HG03342 (cell line): ENCODE measurements at regions not wholly inside any gene's neighbourhood (a gene's known extent, or its start where the extent isn't known, plus 50 kb on each side); places are given as distances from the start of the nearest gene placed in this dataset.
A peak's percentile ranks its signal among the peaks of the same experiment; 100 is the strongest.
"Not testable (repeated sequence)": the region's sequence is repeated elsewhere in the genome, so short reads cannot be mapped to it uniquely, and the experiment has no call there.

Source experiments
- ATAC-seq: cut with Tn5 transposase; IDR thresholded peaks from one replicate; pipeline ENCODE4 v1.9.1; 2021; ENCODE audit warnings: mild to moderate bottlenecking, moderate library complexity; ENCODE audit not compliant: unreplicated experiment

- ATAC-seq = peak; percentile 98
These were observed 253.6 kb downstream of the CBLL2 start for GRCh38 chrX:22526339-22526738.

DNA sequence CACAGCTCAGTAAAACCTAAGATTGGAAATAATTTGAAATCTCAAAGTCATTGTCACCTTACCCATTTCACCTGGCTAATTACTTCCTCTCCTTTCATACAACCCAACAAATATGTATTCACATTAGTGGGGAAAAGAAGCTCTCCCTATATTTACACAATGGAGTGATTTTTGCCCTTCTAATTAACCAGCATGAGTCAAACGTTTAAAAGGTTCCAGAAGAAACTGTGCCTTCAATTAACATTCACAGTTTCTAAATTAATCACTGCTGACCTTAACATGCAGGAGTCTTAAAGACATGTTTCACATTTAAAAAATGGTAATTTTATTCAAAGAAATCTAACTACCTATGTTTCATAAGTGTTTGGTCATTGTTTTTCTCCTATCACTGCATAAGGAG lies 254.6 kb downstream of the CBLL2 start:
- ATAC-seq = no peak

- ATAC-seq = no peak
These were observed 261.2 kb downstream of the CBLL2 start for GRCh38 chrX:22533898-22534297.

DNA sequence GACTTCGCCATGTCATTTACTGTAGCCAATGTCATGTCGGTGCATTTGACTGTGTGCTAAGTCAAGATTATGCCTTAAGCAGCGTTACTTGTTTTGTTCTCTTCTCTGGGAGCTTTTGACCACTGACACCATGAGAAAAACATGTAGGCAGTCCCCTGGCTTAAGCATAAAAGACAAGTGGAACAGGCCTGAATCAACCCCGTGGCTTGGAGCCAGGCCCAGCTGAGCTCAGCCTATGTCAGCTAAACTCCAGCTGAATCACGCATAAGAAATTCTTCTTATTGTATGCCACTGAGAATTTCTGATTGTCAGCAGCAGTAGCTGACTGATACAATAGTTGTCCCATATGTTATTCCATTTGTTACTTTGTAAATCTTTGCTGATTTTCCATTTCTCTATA lies 261.9 kb downstream of the CBLL2 start:
- no peak for ATAC-seq

DNA sequence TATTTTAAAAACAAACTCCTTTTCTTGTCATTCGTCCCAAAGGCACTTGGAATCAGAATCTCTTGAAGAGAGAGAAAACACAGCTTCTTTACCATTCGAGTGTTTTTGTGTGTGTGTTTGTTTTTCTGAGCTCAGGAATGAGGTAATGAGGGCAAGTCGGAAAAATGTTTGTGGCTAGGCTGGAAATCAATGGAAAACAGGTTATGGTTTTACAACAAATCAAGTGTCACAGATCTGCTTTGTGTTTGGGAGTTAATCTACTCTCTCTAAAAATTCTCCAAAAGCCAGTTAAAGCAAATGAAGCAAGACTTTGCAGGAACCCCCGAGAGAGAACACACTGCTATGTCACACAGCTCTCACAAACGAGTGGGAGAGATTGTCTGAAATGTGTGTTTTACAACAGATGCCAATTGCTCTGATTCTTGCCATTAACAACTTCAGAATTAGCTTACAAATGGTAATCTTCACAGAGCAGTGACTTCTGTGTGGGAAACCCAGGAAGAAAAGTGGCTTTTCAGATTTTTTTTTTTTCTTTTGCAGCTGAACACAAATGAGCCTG lies 264.1 kb downstream of the CBLL2 start:
- ATAC-seq = no peak

GRCh38 chrX:22538580-22538979 lies 265.9 kb downstream of the CBLL2 start:
- no peak for ATAC-seq

DNA sequence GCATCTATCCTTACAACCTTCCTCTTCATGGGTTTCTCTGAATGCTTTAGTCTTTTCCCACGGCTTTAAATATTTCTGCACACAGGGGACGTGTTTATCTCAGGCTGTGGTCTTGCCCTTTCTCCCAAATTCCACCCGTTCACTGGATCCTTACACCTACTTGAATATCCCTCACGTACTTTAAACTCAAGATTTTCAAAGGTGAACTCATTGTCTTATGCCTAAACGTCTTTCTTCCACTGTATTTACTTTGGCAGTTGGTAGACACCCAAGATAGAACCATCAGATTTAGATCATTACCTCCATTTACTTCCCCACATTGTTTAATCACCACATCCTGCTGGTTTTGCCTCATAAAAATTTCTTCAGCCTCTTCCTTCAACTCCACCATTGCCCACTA lies 269.2 kb downstream of the CBLL2 start:
- no peak for ATAC-seq

DNA sequence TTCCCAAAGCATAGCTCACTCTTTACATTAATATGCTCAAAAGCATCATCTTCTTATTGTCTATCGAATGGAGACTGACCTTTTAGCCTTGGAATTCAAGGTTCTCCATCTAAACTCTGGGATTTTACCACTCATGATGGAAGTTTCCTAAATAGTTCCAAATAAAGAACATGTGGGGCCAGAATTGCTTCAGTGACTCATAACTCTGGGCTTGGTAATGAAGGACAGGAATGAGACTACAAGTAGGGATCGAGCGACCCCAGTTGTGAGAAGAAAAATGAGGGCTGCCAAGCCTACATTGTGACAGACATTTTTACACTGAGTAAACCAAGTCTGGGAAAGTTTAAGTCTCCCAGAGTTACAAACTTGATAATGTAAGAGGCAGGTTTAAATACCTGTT lies 269.9 kb downstream of the CBLL2 start:
- no peak for ATAC-seq

DNA sequence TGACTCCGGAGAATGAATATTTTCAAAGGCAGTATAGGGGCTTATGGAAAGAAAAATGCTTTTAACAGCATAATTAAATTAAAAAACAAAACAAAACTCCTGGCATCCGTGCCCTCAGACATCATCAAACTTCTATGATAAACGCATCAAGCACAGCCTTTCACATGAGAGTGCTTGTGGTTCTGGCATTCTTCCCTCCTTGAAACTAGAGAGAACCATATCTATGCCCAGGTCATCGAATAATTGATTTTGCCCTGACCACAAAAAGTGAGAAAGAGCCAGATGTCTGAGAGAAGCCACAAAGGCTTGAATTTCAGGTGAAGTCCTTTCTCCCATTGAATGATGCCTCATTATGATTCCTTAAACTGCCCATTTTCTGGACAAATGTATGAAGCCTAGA lies 286.8 kb downstream of the CBLL2 start:
- ATAC-seq = no peak

DNA sequence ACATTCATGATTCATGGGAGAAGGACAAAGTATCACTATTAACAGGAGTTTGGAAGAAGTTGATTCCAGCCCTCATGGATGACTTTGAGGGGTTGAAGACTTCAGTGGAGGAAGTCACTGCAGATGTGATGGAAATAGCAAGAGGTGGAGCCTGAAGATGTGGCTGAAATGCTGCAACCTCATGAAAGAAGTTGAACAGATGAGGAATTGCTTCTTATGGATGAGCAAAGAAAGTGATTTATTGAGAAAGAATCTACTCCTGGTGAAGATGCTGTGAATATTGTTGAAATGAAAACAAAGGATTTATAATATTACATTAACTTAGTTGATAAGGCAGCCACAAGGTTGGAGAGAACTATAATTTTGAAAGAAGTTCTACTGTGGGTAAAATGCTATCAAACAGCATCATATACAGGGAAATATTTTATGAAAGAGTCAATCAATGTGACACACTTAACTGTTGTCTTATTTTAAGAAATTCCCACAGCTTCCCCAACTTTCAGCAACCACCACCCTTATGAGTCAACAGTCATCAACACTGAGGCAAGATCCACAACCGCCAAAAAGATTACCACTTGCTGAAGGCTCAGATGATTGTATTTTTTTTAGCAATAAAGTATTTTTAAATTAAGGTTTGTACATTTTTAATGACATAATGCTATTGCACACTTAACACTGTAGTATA lies 302.6 kb downstream of the CBLL2 start:
- no peak for ATAC-seq

- ATAC-seq = no peak
These were observed 304.5 kb downstream of the CBLL2 start for GRCh38 chrX:22577181-22577580.

- peak; percentile 82 for ATAC-seq
These were observed 313.1 kb downstream of the CBLL2 start for GRCh38 chrX:22585831-22586230.

- no peak for ATAC-seq
These were observed 317.1 kb downstream of the CBLL2 start for GRCh38 chrX:22589845-22590244.

DNA sequence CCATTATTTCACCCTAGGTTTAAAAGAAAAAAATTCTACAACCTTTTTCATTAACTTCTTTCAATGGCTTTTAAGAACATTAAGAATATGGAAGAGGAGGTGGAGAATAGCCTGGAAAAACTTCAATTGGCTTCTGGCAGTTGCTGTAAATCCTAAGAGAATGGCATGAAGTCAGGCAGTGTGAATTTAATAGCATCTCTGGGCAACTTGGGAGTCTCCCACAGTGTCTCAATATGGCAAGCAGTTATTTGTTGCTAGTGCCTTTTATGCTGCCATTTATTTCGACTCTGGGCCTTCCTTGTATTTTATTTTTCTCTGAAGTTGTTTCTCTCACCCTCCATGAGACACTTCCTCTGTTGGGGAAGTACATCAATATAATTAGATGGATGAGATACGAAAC lies 322.1 kb downstream of the CBLL2 start:
- no peak for ATAC-seq

DNA sequence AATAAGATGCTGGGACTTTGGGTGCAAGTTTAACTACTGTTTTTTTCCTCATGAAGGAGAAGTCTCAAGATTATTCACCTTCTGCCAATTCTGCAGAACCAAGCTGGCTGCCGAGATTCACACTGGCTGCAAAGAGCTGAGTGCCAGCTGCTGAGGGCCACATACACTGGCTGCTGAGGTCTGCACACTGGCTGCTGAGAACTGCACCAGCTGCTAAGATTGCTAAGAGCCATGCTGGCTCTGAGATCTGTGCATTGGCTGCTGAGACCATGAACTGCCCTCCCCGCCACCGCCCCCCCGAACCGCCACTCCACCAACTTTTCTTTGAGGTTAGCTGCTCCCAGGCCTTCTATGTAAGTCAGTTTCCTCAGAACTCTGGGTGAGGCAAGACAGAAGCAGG lies 330.3 kb downstream of the CBLL2 start:
- ATAC-seq = no peak

- ATAC-seq = not testable (repeated sequence)
These were observed 336.7 kb downstream of the CBLL2 start for GRCh38 chrX:22609452-22609851.

DNA sequence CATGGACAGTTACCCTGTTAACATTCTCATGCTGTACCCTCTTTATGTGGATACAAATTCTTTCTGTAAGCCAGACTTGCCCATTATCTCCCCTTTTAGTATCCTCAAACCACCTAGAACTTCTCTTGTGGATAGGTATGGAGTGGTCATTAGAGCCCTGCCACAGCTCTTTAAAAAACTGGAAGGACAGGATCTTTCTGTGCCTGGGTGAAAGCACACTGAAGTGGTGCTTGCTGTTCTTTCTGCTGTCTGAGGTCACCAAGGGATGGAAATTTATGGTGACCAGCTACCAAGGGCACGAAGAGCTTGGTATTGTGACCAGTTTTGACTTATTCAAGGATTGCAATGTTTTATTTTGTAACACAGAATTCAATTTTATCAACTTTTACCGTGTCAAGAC lies 344.2 kb downstream of the CBLL2 start:
- ATAC-seq = no peak

- ATAC-seq = no peak
These were observed 354.9 kb downstream of the CBLL2 start for GRCh38 chrX:22627576-22627975.

DNA sequence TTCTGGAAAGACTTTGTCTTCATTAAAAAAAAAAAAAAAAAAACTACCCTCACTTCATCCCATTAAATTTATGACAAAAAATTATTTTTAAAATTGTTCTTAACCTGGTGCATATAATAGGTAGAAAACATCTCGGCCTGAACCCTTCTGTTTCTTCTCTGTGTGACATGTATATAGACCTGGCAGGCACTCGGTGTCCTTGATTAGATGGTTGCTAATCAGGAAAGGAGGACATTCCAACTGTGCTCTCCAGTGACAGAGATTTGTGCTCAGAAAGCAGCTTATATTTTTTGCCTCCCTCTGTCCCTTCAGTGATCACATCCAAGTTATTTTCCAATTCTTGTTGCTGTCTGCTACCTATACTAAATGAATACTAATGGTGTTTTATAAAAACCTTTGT lies 355.6 kb downstream of the CBLL2 start:
- ATAC-seq = no peak

- ATAC-seq = no peak
These were observed 356.5 kb downstream of the CBLL2 start for GRCh38 chrX:22629105-22629725.

DNA sequence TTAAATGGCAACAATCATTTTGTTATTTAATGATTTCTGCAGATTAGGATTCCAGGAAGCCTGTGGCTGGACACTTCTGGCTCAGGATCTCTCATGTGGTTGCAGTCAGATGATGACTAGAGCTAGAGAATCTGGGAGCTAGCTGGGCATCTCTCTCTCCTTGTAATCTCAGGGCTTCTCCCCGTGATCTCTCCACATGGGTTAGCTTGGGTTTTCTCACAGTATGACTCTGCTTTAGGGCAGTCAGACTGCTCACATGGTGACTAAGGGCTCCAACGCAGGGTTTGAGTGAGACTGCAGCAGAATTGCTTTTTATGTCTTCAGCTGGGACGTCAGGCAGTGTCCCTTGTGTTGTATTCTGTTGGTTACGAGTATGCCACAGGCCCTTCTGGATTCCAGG lies 361.4 kb downstream of the CBLL2 start:
- no peak for ATAC-seq

- ATAC-seq = no peak
These were observed 362.0 kb downstream of the CBLL2 start for GRCh38 chrX:22634751-22635150.

DNA sequence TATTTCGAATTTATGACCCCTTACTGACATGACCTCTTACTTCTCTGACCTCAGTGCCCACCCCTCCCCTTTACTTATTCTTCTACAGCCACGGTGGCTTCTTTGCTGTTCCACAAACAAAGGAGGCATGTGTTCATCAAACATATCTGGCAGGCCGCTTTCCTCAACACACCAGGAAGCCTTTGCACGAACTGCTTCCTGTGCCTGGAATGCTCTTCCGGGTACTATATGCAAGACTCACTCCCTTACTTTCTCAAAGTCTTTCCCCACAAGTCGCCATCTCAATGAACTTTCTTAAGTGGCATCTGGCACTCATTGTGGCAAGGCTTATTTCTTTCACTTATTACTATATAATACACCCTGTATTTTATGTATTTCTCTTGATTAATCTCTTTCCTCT lies 351.5 kb upstream of the DDX53 start:
- no peak for ATAC-seq
